ENCODE measurements at regions not wholly inside any gene's neighbourhood (a gene's known extent, or its start where the extent isn't known, plus 50 kb on each side); places are given as distances from the start of the nearest gene placed in this dataset.

DNA sequence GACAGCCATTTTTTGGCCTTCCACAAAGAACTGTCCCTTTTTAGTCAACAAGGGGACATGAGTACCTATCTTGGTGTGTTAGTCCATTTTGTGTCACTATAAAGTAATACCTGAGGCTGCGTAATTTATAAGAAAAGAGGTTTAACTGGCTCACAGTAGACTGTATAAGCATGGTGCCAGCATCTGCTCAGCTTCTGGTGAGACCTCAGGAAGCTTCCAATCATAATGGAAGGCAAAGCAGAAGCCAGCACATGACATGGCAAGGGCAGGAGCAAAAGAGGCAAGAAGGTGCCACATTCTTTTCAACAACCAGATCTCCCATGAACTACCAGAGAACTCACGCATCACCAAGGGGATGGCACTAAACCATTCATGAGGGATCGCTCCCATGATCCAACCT is 66.1 kb upstream of the VGLL4 start:
- TF ChIP-seq, protein P1, sequence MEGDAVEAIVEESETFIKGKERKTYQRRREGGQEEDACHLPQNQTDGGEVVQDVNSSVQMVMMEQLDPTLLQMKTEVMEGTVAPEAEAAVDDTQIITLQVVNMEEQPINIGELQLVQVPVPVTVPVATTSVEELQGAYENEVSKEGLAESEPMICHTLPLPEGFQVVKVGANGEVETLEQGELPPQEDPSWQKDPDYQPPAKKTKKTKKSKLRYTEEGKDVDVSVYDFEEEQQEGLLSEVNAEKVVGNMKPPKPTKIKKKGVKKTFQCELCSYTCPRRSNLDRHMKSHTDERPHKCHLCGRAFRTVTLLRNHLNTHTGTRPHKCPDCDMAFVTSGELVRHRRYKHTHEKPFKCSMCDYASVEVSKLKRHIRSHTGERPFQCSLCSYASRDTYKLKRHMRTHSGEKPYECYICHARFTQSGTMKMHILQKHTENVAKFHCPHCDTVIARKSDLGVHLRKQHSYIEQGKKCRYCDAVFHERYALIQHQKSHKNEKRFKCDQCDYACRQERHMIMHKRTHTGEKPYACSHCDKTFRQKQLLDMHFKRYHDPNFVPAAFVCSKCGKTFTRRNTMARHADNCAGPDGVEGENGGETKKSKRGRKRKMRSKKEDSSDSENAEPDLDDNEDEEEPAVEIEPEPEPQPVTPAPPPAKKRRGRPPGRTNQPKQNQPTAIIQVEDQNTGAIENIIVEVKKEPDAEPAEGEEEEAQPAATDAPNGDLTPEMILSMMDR (conservative IDR thresholded peaks at IDR 0.05; ENCODE audit: low read depth, low read length), result no peak
- TF ChIP-seq POLR2A (IDR thresholded peaks at IDR 0.05; ENCODE audit: low read depth, low read length) (no peak), RAD21 (IDR thresholded peaks at IDR 0.05; ENCODE audit: low read length) (no peak), RFX5 (IDR thresholded peaks at IDR 0.05; ENCODE audit: low read depth, low read length) (no peak), CEBPB (IDR thresholded peaks at IDR 0.05; ENCODE audit: low read depth, low read length) (no peak), MAFK (IDR thresholded peaks at IDR 0.05; ENCODE audit: low read depth, low read length) (no peak), SMC3 (IDR thresholded peaks at IDR 0.05; ENCODE audit: low read depth, low read length) (no peak), RCOR1 (IDR thresholded peaks at IDR 0.05; ENCODE audit: insufficient replicate concordance, low read length) (no peak), MXI1 (IDR thresholded peaks at IDR 0.05; ENCODE audit: borderline replicate concordance, low read depth, low read length) (no peak)
- TF ChIP-seq, protein P2, sequence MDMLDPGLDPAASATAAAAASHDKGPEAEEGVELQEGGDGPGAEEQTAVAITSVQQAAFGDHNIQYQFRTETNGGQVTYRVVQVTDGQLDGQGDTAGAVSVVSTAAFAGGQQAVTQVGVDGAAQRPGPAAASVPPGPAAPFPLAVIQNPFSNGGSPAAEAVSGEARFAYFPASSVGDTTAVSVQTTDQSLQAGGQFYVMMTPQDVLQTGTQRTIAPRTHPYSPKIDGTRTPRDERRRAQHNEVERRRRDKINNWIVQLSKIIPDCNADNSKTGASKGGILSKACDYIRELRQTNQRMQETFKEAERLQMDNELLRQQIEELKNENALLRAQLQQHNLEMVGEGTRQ (IDR thresholded peaks at IDR 0.05; ENCODE audit: low read depth, low read length), result no peak

All from IMR-90 (cell line).